Ishikawa (cell line): ENCODE measurements at regions not wholly inside any gene's neighbourhood (a gene's known extent, or its start where the extent isn't known, plus 50 kb on each side); places are given as distances from the start of the nearest gene placed in this dataset.

Experiments
- CEBPB ChIP-seq: IDR thresholded peaks from 2 replicates; pipeline ENCODE4 v1.6.1; 2012
- CREB1 ChIP-seq: IDR thresholded peaks from 2 replicates; pipeline ENCODE4 v1.6.1; 2012; ENCODE audit warnings: low read depth
- EGR1 ChIP-seq: IDR thresholded peaks from 2 replicates; pipeline ENCODE4 v1.6.1; 2012
- EP300 ChIP-seq: IDR thresholded peaks from 2 replicates; pipeline ENCODE4 v1.6.1; 2012; ENCODE audit warnings: borderline replicate concordance
- FOXM1 ChIP-seq: IDR thresholded peaks from 2 replicates; pipeline ENCODE4 v1.6.1; 2012; ENCODE audit warnings: low read depth, borderline replicate concordance
- NFIC ChIP-seq: IDR thresholded peaks from 2 replicates; pipeline ENCODE4 v1.6.1; 2012
- RAD21 ChIP-seq: IDR thresholded peaks from 2 replicates; pipeline ENCODE4 v1.6.1; 2012; ENCODE audit warnings: low read depth
- TAF1 ChIP-seq: IDR thresholded peaks from 2 replicates; pipeline ENCODE4 v1.6.1; 2012; ENCODE audit warnings: low read depth, mild to moderate bottlenecking
- TCF12 ChIP-seq: IDR thresholded peaks from 2 replicates; pipeline ENCODE4 v1.6.1; 2012; ENCODE audit warnings: low read depth
- TEAD4 ChIP-seq: IDR thresholded peaks from 2 replicates; pipeline ENCODE4 v1.6.1; 2012
- USF1 ChIP-seq: IDR thresholded peaks from 2 replicates; pipeline ENCODE4 v1.6.1; 2012
- YY1 ChIP-seq: IDR thresholded peaks from 2 replicates; pipeline ENCODE4 v1.6.1; 2012; ENCODE audit warnings: low read depth
- ZBTB7A ChIP-seq: IDR thresholded peaks from 2 replicates; pipeline ENCODE4 v1.6.1; 2012; ENCODE audit warnings: low read depth
- TF ChIP-seq, protein P1 (sequence below): IDR thresholded peaks from 2 replicates; pipeline ENCODE4 v1.6.1; 2012; ENCODE audit warnings: low read depth, mild to moderate bottlenecking
- TF ChIP-seq, protein P2 (sequence below): IDR thresholded peaks from 2 replicates; pipeline ENCODE4 v1.6.1; 2012

DNA sequence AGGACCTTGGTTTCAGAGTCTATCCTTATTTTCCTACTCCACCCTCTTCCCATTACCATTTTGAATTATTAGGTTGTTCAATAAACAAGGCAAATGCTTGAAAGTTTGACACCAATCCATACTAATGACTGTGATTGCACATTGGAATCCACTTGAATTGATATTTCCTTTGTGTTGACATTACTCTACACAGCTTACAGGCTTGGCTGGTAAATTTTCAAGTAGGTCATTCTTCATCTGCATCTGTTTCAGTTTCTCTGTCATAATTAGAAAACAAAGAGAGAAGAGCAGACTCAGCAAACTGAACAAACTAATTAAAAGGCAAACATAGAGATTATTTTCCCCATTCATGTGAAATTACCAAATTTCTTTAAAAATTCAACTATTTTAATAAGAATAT is 732.9 kb upstream of the BCHE start:
- TF ChIP-seq, protein P1, sequence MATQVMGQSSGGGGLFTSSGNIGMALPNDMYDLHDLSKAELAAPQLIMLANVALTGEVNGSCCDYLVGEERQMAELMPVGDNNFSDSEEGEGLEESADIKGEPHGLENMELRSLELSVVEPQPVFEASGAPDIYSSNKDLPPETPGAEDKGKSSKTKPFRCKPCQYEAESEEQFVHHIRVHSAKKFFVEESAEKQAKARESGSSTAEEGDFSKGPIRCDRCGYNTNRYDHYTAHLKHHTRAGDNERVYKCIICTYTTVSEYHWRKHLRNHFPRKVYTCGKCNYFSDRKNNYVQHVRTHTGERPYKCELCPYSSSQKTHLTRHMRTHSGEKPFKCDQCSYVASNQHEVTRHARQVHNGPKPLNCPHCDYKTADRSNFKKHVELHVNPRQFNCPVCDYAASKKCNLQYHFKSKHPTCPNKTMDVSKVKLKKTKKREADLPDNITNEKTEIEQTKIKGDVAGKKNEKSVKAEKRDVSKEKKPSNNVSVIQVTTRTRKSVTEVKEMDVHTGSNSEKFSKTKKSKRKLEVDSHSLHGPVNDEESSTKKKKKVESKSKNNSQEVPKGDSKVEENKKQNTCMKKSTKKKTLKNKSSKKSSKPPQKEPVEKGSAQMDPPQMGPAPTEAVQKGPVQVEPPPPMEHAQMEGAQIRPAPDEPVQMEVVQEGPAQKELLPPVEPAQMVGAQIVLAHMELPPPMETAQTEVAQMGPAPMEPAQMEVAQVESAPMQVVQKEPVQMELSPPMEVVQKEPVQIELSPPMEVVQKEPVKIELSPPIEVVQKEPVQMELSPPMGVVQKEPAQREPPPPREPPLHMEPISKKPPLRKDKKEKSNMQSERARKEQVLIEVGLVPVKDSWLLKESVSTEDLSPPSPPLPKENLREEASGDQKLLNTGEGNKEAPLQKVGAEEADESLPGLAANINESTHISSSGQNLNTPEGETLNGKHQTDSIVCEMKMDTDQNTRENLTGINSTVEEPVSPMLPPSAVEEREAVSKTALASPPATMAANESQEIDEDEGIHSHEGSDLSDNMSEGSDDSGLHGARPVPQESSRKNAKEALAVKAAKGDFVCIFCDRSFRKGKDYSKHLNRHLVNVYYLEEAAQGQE: no peak
- no peak for TF ChIP-seq EP300
- TF ChIP-seq, protein P2, sequence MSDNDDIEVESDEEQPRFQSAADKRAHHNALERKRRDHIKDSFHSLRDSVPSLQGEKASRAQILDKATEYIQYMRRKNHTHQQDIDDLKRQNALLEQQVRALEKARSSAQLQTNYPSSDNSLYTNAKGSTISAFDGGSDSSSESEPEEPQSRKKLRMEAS: no peak
- no peak for TF ChIP-seq FOXM1
- TF ChIP-seq EGR1: no peak
- no peak for TF ChIP-seq CREB1
- no peak for TF ChIP-seq TCF12
- TF ChIP-seq TEAD4: no peak
- no peak for TF ChIP-seq NFIC
- TF ChIP-seq YY1: no peak

DNA sequence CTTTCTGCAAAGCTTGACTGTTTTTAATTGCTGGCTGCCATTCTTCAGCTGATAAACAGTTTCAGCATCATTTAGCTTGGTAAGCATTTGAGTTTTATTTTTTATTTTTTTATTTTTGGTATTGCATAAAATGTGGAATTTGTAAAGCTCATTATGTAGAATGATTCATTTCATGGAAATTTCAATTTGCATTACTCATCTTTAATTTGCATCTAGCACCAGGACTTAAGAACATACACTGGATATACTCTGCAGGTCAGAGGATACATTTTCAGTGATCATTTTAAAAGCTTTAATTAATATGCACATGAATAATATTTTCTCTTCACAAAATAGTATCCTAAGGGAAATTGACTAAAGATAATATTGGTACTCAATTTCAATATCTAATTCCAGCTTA is 732.4 kb upstream of the BCHE start:
- TF ChIP-seq ZBTB7A (no peak), FOXM1 (no peak), YY1 (no peak), TEAD4 (no peak), RAD21 (no peak), TAF1 (no peak), CEBPB (no peak), USF1 (no peak), CREB1 (no peak), TCF12 (no peak)
- TF ChIP-seq, protein P1: no peak

GRCh38 chr3:166560253-166560652 is 723.0 kb upstream of the BCHE start:
- TF ChIP-seq NFIC (no peak), EP300 (no peak), TEAD4 (no peak), CREB1 (no peak)

GRCh38 chr3:166556955-166557354 is 719.7 kb upstream of the BCHE start:
- TF ChIP-seq FOXM1 (no peak), CREB1 (no peak), TCF12 (no peak), TAF1 (no peak), YY1 (no peak), TEAD4 (no peak), USF1 (no peak), RAD21 (no peak), EGR1 (no peak), EP300 (no peak), NFIC (no peak), ZBTB7A (no peak), CEBPB (no peak)
- TF ChIP-seq, protein P2: no peak
- TF ChIP-seq, protein P1: no peak

DNA sequence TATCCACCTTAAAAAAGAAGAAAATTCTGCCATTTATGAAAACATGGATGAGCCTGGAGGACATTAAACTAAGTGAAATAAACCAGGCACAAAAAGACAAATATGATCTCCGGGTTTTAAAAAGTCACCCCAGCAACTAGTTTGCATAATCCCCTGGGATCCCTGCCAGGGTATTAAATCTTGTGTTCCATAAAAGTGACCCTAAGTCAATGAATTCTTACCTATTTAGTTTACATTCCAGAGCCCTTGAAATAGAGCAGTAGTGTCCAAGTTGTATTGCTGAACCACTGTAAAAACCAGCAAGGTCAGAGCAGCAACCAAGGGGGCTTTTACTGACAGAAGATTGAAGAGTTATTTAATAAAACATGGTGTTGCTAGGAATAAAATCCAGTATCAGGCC is 716.8 kb upstream of the BCHE start:
- TF ChIP-seq EP300 (no peak), USF1 (no peak), FOXM1 (no peak), ZBTB7A (no peak), CREB1 (no peak), NFIC (no peak), RAD21 (no peak), TEAD4 (no peak), CEBPB (no peak), EGR1 (no peak), YY1 (no peak), TCF12 (no peak), TAF1 (no peak)
- TF ChIP-seq, protein P1: no peak
- TF ChIP-seq, protein P2: no peak
